ENCODE measurements at regions not wholly inside any gene's neighbourhood (a gene's known extent, or its start where the extent isn't known, plus 50 kb on each side); places are given as distances from the start of the nearest gene placed in this dataset.
"Not testable (repeated sequence)": the region's sequence is repeated elsewhere in the genome, so short reads cannot be mapped to it uniquely, and the experiment has no call there.

- not testable (repeated sequence) for H3K27ac Mint-ChIP-seq; H3K36me3 Mint-ChIP-seq (ENCODE audit: insufficient read depth); H3K4me1 Mint-ChIP-seq (ENCODE audit: low read depth in 2 of 2); H3K27me3 Mint-ChIP-seq; H3K9me3 Mint-ChIP-seq; DNase-seq; H3K4me3 Mint-ChIP-seq; ATAC-seq (replicated peaks)
Measured at GRCh38 chr17:26936645-26937044, 357.3 kb upstream of the WSB1 start.

GRCh38 chr17:26937750-26938322, 356.1 kb upstream of the WSB1 start:
- not testable (repeated sequence) for ATAC-seq (replicated peaks); H3K36me3 Mint-ChIP-seq (ENCODE audit: insufficient read depth); H3K4me1 Mint-ChIP-seq (ENCODE audit: low read depth in 2 of 2); H3K27ac Mint-ChIP-seq; H3K4me3 Mint-ChIP-seq; H3K27me3 Mint-ChIP-seq; H3K9me3 Mint-ChIP-seq; DNase-seq

GRCh38 chr17:26939755-26940154, 354.2 kb upstream of the WSB1 start:
- H3K9me3 Mint-ChIP-seq; ATAC-seq (replicated peaks); H3K27me3 Mint-ChIP-seq; H3K27ac Mint-ChIP-seq; DNase-seq; H3K4me1 Mint-ChIP-seq (ENCODE audit: low read depth in 2 of 2); H3K36me3 Mint-ChIP-seq (ENCODE audit: insufficient read depth); H3K4me3 Mint-ChIP-seq: not testable (repeated sequence)

GRCh38 chr17:26940587-26940986, 353.3 kb upstream of the WSB1 start:
- not testable (repeated sequence) for H3K27ac Mint-ChIP-seq; H3K4me1 Mint-ChIP-seq (ENCODE audit: low read depth in 2 of 2); H3K36me3 Mint-ChIP-seq (ENCODE audit: insufficient read depth); H3K4me3 Mint-ChIP-seq; DNase-seq; H3K27me3 Mint-ChIP-seq; ATAC-seq (replicated peaks); H3K9me3 Mint-ChIP-seq

GRCh38 chr17:26962255-26963162, 331.4 kb upstream of the WSB1 start:
- peaks cover 0 to 2% of the 10 kb centered on the region in 2 donors for H3K9me3 Mint-ChIP-seq
- ATAC-seq (replicated peaks) = no peak
- no peak overlapping the region for H3K27ac Mint-ChIP-seq

GRCh38 chr17:26963163-26963503, 330.8 kb upstream of the WSB1 start:
- Mint-ChIP-seq H3K36me3 (ENCODE audit: insufficient read depth) (no peaks in the 10 kb centered on the region), H3K9me3 (peaks cover 0 to 2% of the 10 kb centered on the region in 2 donors), H3K4me1 (ENCODE audit: low read depth in 2 of 2) (no peaks in the 10 kb centered on the region), H3K27ac (no peak overlapping the region), H3K4me3 (no peak overlapping the region), H3K27me3 (no peaks in the 10 kb centered on the region)
- ATAC-seq (replicated peaks) = no peak
- no peak for DNase-seq

More at GRCh38 chr17:26962255-26963162, 331.4 kb upstream of the WSB1 start:
- no peak for DNase-seq
- Mint-ChIP-seq H3K27me3 (no peaks in the 10 kb centered on the region), H3K36me3 (ENCODE audit: insufficient read depth) (no peaks in the 10 kb centered on the region), H3K4me1 (ENCODE audit: low read depth in 2 of 2) (no peaks in the 10 kb centered on the region), H3K4me3 (no peak overlapping the region)

GRCh38 chr17:26965898-26966624, 327.9 kb upstream of the WSB1 start:
- ATAC-seq (replicated peaks); DNase-seq; H3K27ac Mint-ChIP-seq; H3K36me3 Mint-ChIP-seq (ENCODE audit: insufficient read depth); H3K27me3 Mint-ChIP-seq; H3K4me3 Mint-ChIP-seq; H3K9me3 Mint-ChIP-seq; H3K4me1 Mint-ChIP-seq (ENCODE audit: low read depth in 2 of 2): not testable (repeated sequence)

- not testable (repeated sequence) for H3K4me1 Mint-ChIP-seq (ENCODE audit: low read depth in 2 of 2); DNase-seq; H3K27ac Mint-ChIP-seq; H3K4me3 Mint-ChIP-seq; ATAC-seq (replicated peaks); H3K9me3 Mint-ChIP-seq; H3K27me3 Mint-ChIP-seq; H3K36me3 Mint-ChIP-seq (ENCODE audit: insufficient read depth)
Measured at GRCh38 chr17:26966625-26967179, 327.2 kb upstream of the WSB1 start.

GRCh38 chr17:26981845-26982425, 312.0 kb upstream of the WSB1 start:
- not testable (repeated sequence) for ATAC-seq (replicated peaks); H3K4me1 Mint-ChIP-seq (ENCODE audit: low read depth in 2 of 2); H3K27me3 Mint-ChIP-seq; H3K36me3 Mint-ChIP-seq (ENCODE audit: insufficient read depth); H3K27ac Mint-ChIP-seq; DNase-seq; H3K4me3 Mint-ChIP-seq
- H3K9me3 Mint-ChIP-seq = peaks cover 7 to 19% of the 10 kb centered on the region in 2 donors

- not testable (repeated sequence) for H3K36me3 Mint-ChIP-seq (ENCODE audit: insufficient read depth); DNase-seq; H3K27me3 Mint-ChIP-seq; H3K4me1 Mint-ChIP-seq (ENCODE audit: low read depth in 2 of 2); ATAC-seq (replicated peaks); H3K27ac Mint-ChIP-seq; H3K4me3 Mint-ChIP-seq
- H3K9me3 Mint-ChIP-seq = peaks cover 7 to 19% of the 10 kb centered on the region in 2 donors
Measured at GRCh38 chr17:26982563-26982962, 311.4 kb upstream of the WSB1 start.

GRCh38 chr17:26987851-26988250, 306.1 kb upstream of the WSB1 start:
- H3K9me3 Mint-ChIP-seq = peaks cover 3 to 11% of the 10 kb centered on the region in 2 donors
- not testable (repeated sequence) for ATAC-seq (replicated peaks); H3K27me3 Mint-ChIP-seq; H3K27ac Mint-ChIP-seq; H3K36me3 Mint-ChIP-seq (ENCODE audit: insufficient read depth); H3K4me3 Mint-ChIP-seq; DNase-seq; H3K4me1 Mint-ChIP-seq (ENCODE audit: low read depth in 2 of 2)

GRCh38 chr17:26994648-26995047, 299.3 kb upstream of the WSB1 start:
- not testable (repeated sequence) for DNase-seq; H3K9me3 Mint-ChIP-seq; H3K27ac Mint-ChIP-seq; ATAC-seq (replicated peaks); H3K4me1 Mint-ChIP-seq (ENCODE audit: low read depth in 2 of 2); H3K36me3 Mint-ChIP-seq (ENCODE audit: insufficient read depth); H3K4me3 Mint-ChIP-seq
- H3K27me3 Mint-ChIP-seq = peaks cover 5 to 18% of the 10 kb centered on the region in 2 donors

- peaks cover 5 to 18% of the 10 kb centered on the region in 2 donors for H3K27me3 Mint-ChIP-seq
- ATAC-seq (replicated peaks); H3K27ac Mint-ChIP-seq; H3K4me3 Mint-ChIP-seq; H3K36me3 Mint-ChIP-seq (ENCODE audit: insufficient read depth); DNase-seq; H3K9me3 Mint-ChIP-seq; H3K4me1 Mint-ChIP-seq (ENCODE audit: low read depth in 2 of 2): not testable (repeated sequence)
Measured at GRCh38 chr17:26996146-26996916, 297.6 kb upstream of the WSB1 start.
